ENCODE measurements at regions not wholly inside any gene's neighbourhood (a gene's known extent, or its start where the extent isn't known, plus 50 kb on each side); places are given as distances from the start of the nearest gene placed in this dataset.
A peak's percentile ranks its signal among the peaks of the same experiment; 100 is the strongest.

DNA sequence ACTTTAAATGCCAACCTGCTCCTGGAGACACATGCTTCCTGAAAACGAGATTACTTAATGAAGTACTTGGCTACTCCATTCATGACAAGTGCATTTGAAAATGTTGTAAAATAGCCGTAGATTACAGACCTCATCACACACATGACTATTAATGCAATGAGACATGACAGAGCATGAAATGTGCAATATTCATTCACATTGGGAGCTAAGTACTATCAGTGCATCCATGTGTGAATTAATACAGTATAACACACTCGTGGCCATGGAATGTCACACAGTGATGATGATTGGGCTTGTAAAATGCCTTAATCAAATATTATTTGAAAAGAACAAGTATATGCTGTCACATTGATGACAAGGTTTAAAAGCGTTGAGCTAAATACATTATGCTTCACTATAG, 407.0 kb downstream of the AMY1C start:
- DNase-seq = no peak
- Histone ChIP-seq H3F3A (ENCODE audit: insufficient read depth, low read depth) (no peaks in the 10 kb centered on the region), H4K20me1 (ENCODE audit: insufficient read depth) (0 out of 2 replicates have a peak, but pooled peaks cover 3% of the 10 kb centered on the region), H3K27me3 (ENCODE audit: insufficient read depth, low read depth) (no peaks in the 10 kb centered on the region), H3K79me2 (ENCODE audit: low read depth) (no peaks in the 10 kb centered on the region), H3K36me3 (ENCODE audit: low read depth) (no peaks in the 10 kb centered on the region), H3K4me1 (replicated peaks; ENCODE audit: insufficient read depth) (no peaks in the 10 kb centered on the region), H3K27ac (no peak overlapping the region), H3K9me2 (ENCODE audit: insufficient read depth) (no peaks in the 10 kb centered on the region), H3K4me2 (no peak overlapping the region), H3K4me3 (no peak overlapping the region), H2AFZ (no peak overlapping the region), H3K9me3 (ENCODE audit: insufficient read depth, low read depth) (no peaks in the 10 kb centered on the region)
- intact Hi-C loops (cut with micrococcal nuclease; ENCODE audit: unreplicated experiment) = no loop called here
- BruUV-seq (replicated peaks) = no TSS peak
- TF ChIP-seq, protein P1, sequence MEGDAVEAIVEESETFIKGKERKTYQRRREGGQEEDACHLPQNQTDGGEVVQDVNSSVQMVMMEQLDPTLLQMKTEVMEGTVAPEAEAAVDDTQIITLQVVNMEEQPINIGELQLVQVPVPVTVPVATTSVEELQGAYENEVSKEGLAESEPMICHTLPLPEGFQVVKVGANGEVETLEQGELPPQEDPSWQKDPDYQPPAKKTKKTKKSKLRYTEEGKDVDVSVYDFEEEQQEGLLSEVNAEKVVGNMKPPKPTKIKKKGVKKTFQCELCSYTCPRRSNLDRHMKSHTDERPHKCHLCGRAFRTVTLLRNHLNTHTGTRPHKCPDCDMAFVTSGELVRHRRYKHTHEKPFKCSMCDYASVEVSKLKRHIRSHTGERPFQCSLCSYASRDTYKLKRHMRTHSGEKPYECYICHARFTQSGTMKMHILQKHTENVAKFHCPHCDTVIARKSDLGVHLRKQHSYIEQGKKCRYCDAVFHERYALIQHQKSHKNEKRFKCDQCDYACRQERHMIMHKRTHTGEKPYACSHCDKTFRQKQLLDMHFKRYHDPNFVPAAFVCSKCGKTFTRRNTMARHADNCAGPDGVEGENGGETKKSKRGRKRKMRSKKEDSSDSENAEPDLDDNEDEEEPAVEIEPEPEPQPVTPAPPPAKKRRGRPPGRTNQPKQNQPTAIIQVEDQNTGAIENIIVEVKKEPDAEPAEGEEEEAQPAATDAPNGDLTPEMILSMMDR (conservative IDR thresholded peaks at IDR 0.05) = no peak
- TF ChIP-seq EZH2 (IDR thresholded peaks at IDR 0.05; ENCODE audit: low read depth) = no peak
- ChIA-PET CTCF (no interaction called here), POLR2A (ENCODE audit: unreplicated experiment) (no interaction called here)

- intact Hi-C loops (cut with micrococcal nuclease; ENCODE audit: unreplicated experiment) = no loop called here
- Histone ChIP-seq H3K4me1 (replicated peaks; ENCODE audit: insufficient read depth) (no peaks in the 10 kb centered on the region), H3K27me3 (ENCODE audit: insufficient read depth, low read depth) (no peaks in the 10 kb centered on the region), H3K36me3 (ENCODE audit: low read depth) (no peaks in the 10 kb centered on the region), H2AFZ (no peak overlapping the region), H3K27ac (no peak overlapping the region), H3K9me2 (ENCODE audit: insufficient read depth) (no peaks in the 10 kb centered on the region), H3K4me2 (no peak overlapping the region), H3K4me3 (no peak overlapping the region), H3K9me3 (ENCODE audit: insufficient read depth, low read depth) (no peaks in the 10 kb centered on the region; the same call in 1 of the 2 replicates), H3F3A (ENCODE audit: insufficient read depth, low read depth) (no peaks in the 10 kb centered on the region), H4K20me1 (ENCODE audit: insufficient read depth) (no peaks in the 10 kb centered on the region), H3K79me2 (ENCODE audit: low read depth) (no peaks in the 10 kb centered on the region)
- BruUV-seq (replicated peaks) = no TSS peak
- ChIA-PET CTCF (interaction anchor here (0.7 kb wide), 1 partner anchor 9 kb away, joined by 9 read pairs; no protein-coding TSS in a partner anchor), POLR2A (ENCODE audit: unreplicated experiment) (no interaction called here)
- no peak for TF ChIP-seq EZH2 (IDR thresholded peaks at IDR 0.05; ENCODE audit: low read depth)
- TF ChIP-seq, protein P1 (conservative IDR thresholded peaks at IDR 0.05) = no peak
- no peak for DNase-seq
Observed at GRCh38 chr1:104163912-104164476, 414.3 kb downstream of the AMY1C start.

DNA sequence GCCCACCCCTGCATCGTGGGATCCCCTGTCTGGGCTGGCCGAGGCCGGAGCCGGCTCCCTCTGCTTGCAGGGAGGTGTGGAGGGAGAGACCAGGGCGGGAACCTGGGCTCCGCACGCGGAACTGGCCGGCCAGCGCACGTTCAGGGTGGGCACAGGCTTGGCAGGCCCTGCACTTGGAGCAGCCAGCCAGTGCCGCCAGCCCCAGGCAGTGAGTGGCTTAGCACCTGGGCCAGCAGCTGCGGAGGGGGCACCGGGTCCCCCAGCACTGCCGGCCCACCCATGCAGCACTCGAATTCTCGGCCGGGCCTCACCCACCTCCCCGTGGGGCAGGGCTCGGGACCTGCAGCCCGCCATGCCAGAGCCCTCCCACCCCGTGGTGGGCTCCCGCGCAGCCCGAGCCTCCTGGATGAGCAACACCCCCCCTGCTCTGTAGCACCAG, 422.6 kb downstream of the AMY1C start:
- Histone ChIP-seq H3K4me2 (no peak overlapping the region), H3K9me3 (ENCODE audit: insufficient read depth, low read depth) (no peaks in the 10 kb centered on the region; the same call in 1 of the 2 replicates), H2AFZ (0 out of 2 replicates have a peak overlapping the region, but pooled peaks have one; percentile 63), H3K36me3 (ENCODE audit: low read depth) (no peaks in the 10 kb centered on the region), H3K4me1 (replicated peaks; ENCODE audit: insufficient read depth) (no peaks in the 10 kb centered on the region), H3K27me3 (ENCODE audit: insufficient read depth, low read depth) (no peaks in the 10 kb centered on the region), H3K4me3 (no peak overlapping the region), H4K20me1 (ENCODE audit: insufficient read depth) (no peaks in the 10 kb centered on the region), H3K9me2 (ENCODE audit: insufficient read depth) (no peaks in the 10 kb centered on the region; the same call in 1 of the 2 replicates), H3F3A (ENCODE audit: insufficient read depth, low read depth) (no peaks in the 10 kb centered on the region), H3K79me2 (ENCODE audit: low read depth) (no peaks in the 10 kb centered on the region), H3K27ac (no peak overlapping the region)
- POLR2A ChIA-PET (ENCODE audit: unreplicated experiment) = no interaction called here
- BruUV-seq (replicated peaks) = no TSS peak
- CTCF ChIA-PET = no interaction called here
- no peak for DNase-seq
- intact Hi-C loops (cut with micrococcal nuclease; ENCODE audit: unreplicated experiment) = no loop called here
- TF ChIP-seq, protein P1 (conservative IDR thresholded peaks at IDR 0.05) = no peak
- no peak for TF ChIP-seq EZH2 (IDR thresholded peaks at IDR 0.05; ENCODE audit: low read depth)

Measured in PC-9 (cell line).